ENCODE measurements at regions not wholly inside any gene's neighbourhood (a gene's known extent, or its start where the extent isn't known, plus 50 kb on each side); places are given as distances from the start of the nearest gene placed in this dataset.

- H3K27me3 Mint-ChIP-seq (ENCODE audit: low read depth): no peaks in the 10 kb centered on the region
- no peak for TF ChIP-seq CTCF (IDR thresholded peaks at IDR 0.05; ENCODE audit: unreplicated experiment)
- no peaks in the 10 kb centered on the region for H3K36me3 Mint-ChIP-seq
- H3K9me3 Mint-ChIP-seq: peaks cover 3% of the 10 kb centered on the region
- DNase-seq (ENCODE audit: low spot score in 2 of 2, unreplicated experiment in 2 of 2): no peak
- H3K27ac Mint-ChIP-seq: peak overlapping the region; percentile 48
- H3K4me3 Mint-ChIP-seq: no peak overlapping the region
- peaks cover 16% of the 10 kb centered on the region for H3K4me1 Mint-ChIP-seq
Observed at GRCh38 chr21:28419811-28420210, 572.9 kb downstream of the LTN1 start.

GRCh38 chr21:28418726-28419514 lies 573.8 kb downstream of the LTN1 start:
- no peak overlapping the region for H3K4me3 Mint-ChIP-seq
- H3K27me3 Mint-ChIP-seq (ENCODE audit: low read depth): no peaks in the 10 kb centered on the region
- H3K9me3 Mint-ChIP-seq: peaks cover 4% of the 10 kb centered on the region
- H3K4me1 Mint-ChIP-seq: peaks cover 9% of the 10 kb centered on the region
- no peak for TF ChIP-seq CTCF (IDR thresholded peaks at IDR 0.05; ENCODE audit: unreplicated experiment)
- H3K27ac Mint-ChIP-seq: peak overlapping the region; percentile 68
- no peak for DNase-seq (ENCODE audit: low spot score in 2 of 2, unreplicated experiment in 2 of 2)
- H3K36me3 Mint-ChIP-seq: no peaks in the 10 kb centered on the region

- Mint-ChIP-seq H3K9me3 (peaks cover 10% of the 10 kb centered on the region), H3K4me1 (peaks cover 11% of the 10 kb centered on the region)
Observed at GRCh38 chr21:28410256-28410655, 582.4 kb downstream of the LTN1 start.

GRCh38 chr21:28402616-28402989 lies 590.1 kb downstream of the LTN1 start:
- Mint-ChIP-seq H3K4me3 (no peak overlapping the region), H3K27me3 (ENCODE audit: low read depth) (no peaks in the 10 kb centered on the region), H3K9me3 (peaks cover 20% of the 10 kb centered on the region), H3K4me1 (peaks cover 23% of the 10 kb centered on the region), H3K36me3 (peaks cover 8% of the 10 kb centered on the region), H3K27ac (peak overlapping the region; percentile 53)
- no peak for DNase-seq (ENCODE audit: low spot score in 2 of 2, unreplicated experiment in 2 of 2)
- TF ChIP-seq CTCF (IDR thresholded peaks at IDR 0.05; ENCODE audit: unreplicated experiment): no peak

More at GRCh38 chr21:28410256-28410655, 582.4 kb downstream of the LTN1 start:
- Mint-ChIP-seq H3K36me3 (no peaks in the 10 kb centered on the region), H3K4me3 (no peak overlapping the region), H3K27ac (peak overlapping the region; percentile 10), H3K27me3 (ENCODE audit: low read depth) (no peaks in the 10 kb centered on the region)
- no peak for TF ChIP-seq CTCF (IDR thresholded peaks at IDR 0.05; ENCODE audit: unreplicated experiment)
- DNase-seq (ENCODE audit: low spot score in 2 of 2, unreplicated experiment in 2 of 2): no peak

GRCh38 chr21:28397040-28397439 lies 595.6 kb downstream of the LTN1 start:
- no peak overlapping the region for H3K4me3 Mint-ChIP-seq

More at GRCh38 chr21:28397040-28397439, 595.6 kb downstream of the LTN1 start:
- Mint-ChIP-seq H3K9me3 (peaks cover 31% of the 10 kb centered on the region), H3K27me3 (ENCODE audit: low read depth) (no peaks in the 10 kb centered on the region), H3K36me3 (peaks cover 17% of the 10 kb centered on the region), H3K4me1 (peaks cover 13% of the 10 kb centered on the region), H3K27ac (no peak overlapping the region)
- no peak for DNase-seq (ENCODE audit: low spot score in 2 of 2, unreplicated experiment in 2 of 2)
- TF ChIP-seq CTCF (IDR thresholded peaks at IDR 0.05; ENCODE audit: unreplicated experiment): no peak

All from mesothelial cell of epicardium (in vitro differentiated cells).